HG03196 (cell line): ENCODE measurements at regions not wholly inside any gene's neighbourhood (a gene's known extent, or its start where the extent isn't known, plus 50 kb on each side); places are given as distances from the start of the nearest gene placed in this dataset.

Experiments
- ATAC-seq: cut with Tn5 transposase; IDR thresholded peaks from one replicate; pipeline ENCODE4 v1.9.1; 2021; ENCODE audit not compliant: unreplicated experiment

DNA sequence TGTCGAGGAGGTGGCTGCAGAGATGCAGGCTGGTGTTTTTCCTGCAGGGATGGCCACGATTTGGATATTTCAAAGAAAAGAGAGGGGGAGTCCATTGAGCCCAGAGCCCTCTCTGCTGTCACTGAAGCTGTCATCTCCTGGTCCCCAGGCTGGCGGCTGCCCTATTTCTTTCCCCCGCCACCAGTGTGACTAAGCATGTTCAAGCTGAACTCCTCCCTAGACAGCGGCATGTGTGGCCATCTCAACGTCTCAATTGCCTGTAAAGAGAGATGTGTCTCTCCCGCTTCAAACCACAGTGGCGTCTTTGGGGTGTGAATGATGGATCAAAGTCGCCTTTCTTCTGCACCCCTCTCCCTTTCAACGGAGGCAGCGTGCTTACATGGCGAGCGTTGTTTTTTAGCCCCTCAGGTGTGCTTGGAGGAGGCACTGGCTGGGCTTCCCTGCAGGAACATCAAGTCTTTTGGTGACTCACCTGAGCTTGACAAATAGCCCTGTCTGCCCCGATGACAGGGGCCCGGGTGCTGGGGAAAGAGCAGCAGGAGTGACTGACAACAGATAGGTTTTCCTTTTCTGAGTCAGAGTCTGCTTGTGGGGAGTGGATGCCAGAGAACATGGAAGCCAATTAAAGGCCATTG is 346.4 kb upstream of the AJAP1 start:
- ATAC-seq = no peak

DNA sequence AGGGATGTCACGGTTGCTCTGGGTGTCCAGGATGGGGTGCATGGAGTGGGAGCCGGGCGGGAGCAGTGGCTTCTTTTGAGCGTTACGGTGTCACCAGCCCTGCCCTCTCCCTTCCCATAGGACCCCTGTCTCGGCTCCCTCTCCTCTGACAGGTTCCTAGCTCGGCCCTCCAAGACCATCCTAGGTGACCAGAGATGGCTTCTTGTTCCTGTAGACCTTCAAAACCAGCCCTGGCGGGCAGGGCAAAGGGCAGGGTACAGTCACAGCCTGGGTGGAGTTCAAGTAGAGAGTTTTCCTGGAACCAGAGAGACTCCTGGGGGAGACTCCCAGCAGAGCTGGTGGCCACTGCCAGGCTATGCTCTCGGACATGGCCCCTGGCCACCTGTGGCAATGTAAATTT is 345.6 kb upstream of the AJAP1 start:
- no peak for ATAC-seq

DNA sequence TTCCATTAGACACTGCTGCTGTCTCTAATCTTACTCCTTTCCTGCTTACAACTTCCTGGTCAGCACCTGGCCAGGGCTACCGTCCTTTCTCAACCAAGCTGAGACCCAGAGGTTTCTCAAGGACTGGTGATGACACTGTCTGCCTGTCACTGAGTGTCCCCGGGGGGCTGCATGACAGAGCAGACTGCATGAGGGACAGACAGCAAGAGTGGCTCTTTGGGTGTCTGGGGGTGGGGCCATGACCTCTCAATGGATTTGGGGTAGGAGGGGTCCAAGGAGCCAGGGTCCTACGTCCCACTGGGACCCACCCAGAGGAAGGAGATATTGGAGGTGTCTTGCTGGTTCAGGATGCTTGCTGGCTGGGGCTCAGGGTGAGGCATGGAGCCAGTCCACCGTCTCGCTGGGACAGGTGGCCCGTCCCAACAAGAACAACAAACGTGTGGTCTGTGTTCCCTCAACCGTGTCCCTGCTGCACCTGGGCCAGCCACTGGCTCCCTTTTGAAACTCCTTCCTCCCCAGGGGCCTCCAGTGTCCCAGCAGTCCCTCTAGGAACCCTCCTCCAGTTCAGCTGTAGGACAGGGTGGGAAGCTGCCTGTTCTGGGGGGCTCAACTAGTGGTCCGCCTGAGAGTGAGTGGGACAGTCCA is 344.6 kb upstream of the AJAP1 start:
- ATAC-seq = no peak

DNA sequence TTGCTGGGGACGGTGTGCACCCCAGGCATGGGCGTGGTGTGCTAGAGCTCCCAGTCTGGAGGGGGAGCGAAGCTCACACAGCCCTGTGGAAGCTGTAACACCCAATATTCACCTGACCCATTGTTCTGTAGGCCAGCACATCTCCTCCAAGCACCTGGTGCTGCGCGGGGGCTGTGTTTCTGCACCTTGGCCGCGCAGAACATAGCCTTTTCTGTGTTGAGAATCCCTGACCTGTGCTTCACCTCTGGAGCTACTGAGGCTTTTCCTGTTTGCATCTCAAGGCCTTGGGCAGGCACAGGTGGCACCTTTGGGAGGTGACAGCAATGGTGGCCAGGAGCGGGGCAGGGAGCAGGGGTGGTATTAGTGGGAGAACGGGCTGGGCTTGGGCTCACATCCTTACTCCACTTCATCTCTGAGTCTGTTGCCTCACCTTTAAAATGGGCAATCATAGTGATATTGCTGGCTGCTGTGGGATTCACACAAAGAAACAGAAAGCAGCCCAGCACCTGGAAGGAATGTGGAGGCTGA is 343.9 kb upstream of the AJAP1 start:
- ATAC-seq = no peak

DNA sequence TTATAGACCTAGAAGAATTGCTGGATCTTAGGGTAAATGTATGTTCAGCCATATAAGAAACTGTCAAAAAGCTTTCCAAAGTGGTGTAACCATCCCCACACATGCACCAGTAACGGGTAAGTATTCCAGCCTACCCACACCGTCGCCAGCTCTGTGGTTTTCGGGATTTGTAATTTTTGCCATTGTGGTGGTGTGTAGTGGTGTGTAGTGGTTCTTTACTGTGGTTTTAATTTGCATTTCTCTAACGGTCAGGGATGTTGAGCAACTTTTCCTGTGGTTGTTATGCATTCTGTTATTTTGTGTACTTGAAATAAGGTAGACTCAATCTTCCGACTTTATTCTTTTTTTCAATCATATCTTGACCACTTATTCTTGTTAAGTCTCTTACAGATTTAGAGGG is 342.4 kb upstream of the AJAP1 start:
- no peak for ATAC-seq

DNA sequence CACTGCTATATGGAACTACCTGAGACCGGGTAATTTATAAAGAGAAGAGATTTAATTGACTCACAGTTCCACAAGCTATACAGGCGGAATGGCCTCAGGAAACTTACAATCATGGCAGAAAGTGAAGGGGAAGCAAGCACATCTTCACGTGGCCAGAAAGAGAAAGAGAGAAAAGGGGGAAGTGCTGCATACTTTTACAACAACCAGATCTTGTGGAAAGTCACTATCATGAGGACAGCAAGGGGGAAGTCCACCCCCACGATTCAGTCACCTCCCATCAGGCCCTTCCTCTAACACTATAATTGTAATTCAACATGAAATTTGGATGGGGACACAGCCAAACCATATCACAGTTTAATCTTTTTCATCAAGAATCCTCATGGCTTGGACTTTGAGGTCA is 339.2 kb upstream of the AJAP1 start:
- ATAC-seq = no peak

DNA sequence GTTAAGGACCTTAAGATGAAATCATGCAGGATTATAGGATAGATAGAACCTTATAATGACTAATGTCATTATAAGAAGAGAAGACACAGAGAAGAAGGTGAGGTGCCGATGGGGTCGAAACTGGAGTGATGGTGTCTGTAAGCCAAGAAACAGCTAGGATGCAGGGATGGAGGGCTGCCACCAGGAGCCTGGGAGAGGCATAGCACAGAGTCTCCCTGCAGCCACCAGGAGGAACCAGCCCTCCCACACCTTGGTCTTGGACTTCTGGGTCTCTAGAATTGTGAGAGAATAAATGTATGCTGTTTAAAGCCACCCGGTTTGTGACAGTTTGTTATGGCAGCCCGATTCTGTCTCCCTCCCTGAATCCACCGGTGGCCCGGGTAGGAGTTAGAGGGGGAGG is 337.2 kb upstream of the AJAP1 start:
- no peak for ATAC-seq

DNA sequence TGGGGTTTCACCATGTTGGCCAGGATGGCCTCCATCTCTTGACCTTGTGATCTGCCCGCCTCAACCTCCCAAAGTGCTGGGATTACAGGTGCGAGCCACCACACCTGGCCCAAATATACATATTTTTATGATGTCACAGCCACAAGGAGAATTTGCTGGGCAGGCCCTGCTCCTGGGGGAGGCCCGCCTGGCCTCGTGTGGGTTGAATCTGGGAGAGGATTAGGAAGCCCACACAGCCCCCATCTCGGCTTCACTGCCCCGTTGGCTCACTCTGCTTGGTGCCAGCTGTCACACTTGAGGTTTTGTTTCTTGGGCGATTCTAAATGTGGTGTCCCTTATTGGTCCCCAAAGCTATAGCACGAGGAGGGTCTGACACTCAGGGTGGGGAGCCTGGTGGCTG is 335.7 kb upstream of the AJAP1 start:
- no peak for ATAC-seq

DNA sequence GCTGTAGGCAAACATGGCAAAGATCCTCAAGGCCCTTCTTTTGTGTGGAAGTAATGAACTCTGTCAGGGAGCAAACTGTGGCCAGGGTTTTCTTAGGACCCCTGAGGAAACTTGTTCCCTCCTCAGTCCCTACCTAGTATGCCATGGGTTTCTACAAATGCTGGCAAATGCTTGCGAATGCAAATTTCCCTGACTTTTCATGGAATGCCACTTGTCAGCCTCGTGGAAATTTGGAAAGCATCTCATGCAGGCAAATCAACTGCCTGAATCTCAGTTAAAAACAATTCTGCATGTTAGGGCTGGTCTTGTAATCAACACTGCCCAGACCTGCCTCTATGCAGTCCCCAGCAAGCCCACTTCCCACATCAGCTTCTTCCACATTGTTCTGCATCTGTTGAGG is 334.9 kb upstream of the AJAP1 start:
- ATAC-seq = no peak

DNA sequence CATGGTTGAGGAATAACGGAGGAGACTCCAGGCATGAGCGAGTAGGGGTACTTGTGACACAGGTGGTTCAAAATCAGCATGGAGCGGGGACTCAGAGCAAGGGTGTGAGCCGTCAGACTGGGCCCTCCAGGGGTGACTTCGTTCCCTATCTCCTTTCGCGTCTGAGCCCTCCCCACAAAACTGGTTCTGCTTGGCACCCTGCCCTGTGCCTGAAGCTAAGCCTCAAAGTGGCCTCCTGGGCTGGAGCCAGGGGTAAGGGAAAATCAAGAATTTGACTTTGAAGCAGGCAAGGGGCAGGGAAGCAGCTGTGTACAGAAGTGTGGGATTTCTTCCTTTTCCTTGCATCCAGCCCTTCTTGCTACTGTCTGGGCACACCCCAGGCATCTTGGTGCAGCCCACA is 331.5 kb upstream of the AJAP1 start:
- ATAC-seq = no peak

DNA sequence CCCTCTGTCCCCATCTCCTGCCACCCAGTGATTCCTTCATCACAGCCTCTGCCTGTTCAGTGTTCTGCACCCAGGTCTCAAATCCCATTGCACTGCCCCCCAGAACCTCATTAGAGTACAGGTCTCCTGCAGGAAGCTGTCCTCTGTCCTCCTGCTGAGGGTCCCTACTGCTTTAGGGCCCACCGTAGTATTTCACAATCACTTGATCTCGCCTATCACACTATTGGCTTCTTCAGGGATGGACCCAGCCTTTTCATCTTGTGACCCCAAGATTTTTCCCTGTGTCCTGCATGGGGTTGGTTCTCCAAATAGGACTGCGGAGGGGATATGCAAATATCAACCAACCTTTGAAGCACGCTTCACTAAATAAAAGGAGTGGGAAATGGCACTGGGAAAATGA is 331.1 kb upstream of the AJAP1 start:
- ATAC-seq = no peak

DNA sequence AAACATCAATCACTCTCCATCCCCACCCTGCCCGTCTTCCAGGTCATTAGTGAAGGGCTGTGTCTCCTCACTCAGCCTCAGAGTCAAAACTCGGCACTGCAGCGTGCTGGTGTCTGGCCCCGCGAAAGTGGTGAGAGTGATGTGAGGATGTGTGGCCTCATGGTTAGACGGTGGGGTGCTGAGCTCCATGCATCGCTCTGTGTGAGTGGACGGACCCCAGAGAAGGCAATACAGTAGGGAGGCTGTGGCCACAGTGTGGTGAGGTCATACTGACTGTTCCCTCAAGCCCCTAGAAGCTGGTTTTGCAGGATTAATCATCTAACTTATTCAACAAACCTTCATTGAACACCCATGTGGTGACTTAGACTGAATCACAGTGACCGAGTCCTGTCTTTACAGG is 329.9 kb upstream of the AJAP1 start:
- no peak for ATAC-seq

DNA sequence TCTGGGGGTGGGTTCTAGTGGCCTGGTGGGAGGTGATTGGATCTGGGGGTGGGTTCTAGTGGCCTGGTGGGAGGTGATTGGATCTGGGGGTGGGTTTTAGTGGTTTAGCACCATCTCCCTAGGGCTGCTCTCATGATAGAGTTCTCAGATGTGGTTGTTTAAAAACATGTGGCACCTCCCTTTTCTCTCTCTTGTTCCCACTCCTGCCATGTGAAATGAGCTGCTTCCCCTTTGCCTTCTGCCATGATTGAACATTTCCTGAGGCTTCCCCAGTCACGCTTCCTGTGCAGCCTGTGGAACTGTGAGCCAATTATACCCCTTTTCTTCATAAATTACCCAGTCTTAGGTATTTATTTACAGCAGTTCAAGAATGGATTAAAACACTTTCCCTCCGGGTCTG is 327.3 kb upstream of the AJAP1 start:
- ATAC-seq = no peak

DNA sequence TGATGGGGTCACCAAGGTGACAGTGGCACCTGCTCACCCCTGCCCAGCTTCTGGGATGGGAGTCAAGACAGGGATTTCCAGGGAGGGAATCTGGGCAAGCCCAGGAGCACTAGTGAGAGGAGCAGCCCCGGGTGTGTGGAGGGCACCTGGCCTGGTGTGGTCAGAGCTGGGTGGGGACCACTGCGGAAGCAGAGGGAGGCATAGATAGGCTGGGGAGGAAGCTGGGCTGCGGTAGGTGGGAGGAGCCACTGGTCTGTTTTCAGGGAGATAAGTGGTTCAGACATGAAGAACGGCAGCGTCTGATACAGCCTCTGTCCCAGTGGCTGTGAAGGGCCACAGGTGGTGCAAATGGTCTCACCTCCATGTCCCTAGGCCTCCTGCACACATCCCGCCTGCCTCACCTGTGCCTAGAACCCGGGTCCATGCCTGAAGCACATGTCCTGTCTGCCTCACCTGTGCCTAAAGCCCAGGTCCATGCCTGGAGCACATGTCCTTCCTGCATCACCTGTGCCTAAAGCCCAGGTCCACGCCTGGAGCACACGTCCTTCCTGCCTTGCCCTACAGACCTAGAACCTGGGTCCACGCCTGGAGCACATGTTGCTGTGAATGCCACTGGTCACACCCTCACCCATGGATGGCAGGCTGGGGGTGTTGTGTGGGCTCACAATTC is 325.9 kb upstream of the AJAP1 start:
- ATAC-seq = no peak

DNA sequence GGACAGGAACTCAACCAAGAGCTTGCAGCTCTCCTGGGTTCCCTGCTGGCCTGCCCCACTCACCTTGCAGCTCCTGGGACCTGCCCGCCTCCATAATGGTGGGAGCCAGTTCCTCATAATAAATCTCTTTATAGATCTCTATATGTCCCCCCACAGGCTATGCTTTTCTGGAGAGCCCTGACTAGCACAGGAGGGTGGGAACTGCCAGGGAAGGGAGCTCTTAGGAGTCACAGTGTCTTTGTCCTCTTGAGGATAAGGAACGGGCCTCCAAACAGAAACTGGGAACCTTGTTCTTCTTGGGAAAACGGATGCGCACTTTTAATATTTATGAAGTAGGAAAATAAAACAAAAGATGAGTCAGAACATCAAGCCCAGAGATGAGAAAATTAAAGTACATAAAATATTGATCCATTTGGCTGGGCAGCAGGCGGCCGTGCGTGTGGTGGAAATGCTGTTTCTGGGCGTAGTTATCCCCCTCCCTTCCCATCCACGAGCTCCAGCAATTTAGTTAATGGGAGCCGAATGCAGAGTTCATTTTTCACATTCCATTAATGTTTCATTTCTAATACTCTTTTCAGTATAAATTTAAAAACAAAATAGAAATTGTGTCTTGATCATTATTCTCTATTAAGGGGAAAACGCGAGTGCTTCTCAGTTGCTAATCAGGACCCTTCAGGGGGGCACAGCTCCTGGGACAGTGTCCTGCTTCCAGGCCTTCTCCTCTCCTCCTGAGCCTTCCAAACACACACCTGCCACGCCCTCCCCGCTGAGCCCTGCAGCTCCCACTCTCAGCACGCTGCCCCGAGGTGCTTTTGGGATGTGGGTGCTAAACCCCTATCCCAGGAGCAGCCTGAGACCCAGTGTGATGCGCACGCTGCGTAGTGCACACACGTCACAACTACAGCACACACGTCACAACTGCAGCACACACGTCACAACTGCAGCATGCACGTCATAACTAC is 323.3 kb upstream of the AJAP1 start:
- ATAC-seq = no peak

DNA sequence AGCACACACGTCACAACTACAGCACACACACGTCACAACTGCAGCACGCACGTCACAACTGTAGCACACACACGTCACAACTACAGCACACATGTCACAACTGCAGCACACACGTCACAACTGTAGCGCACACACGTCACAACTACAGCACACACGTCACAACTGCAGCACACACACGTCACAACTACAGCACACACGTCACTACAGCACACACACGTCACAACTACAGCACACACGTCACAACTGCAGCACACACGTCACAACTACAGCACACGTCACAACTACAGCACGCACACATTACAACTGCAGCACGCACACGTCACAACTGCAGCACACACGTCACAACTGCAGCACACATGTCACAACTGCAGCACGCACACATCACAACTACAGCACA is 322.6 kb upstream of the AJAP1 start:
- ATAC-seq = no peak

DNA sequence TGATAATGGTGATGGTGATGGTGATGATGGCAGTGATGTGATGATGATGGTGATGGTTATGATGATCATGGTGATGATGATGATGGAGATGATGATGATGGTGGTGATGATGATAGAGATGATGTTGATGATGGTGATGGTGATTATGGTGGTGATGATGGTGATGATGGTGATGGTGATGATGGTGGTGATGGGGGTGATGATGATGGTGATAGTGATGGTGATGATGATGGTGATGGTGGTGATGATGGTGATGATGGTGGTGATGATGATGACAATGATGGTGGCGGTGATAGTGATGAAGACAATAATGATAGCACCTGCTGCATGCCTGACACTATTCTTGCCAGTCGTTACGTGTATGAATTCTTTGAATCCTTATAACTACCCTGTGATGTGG is 317.9 kb upstream of the AJAP1 start:
- no peak for ATAC-seq

DNA sequence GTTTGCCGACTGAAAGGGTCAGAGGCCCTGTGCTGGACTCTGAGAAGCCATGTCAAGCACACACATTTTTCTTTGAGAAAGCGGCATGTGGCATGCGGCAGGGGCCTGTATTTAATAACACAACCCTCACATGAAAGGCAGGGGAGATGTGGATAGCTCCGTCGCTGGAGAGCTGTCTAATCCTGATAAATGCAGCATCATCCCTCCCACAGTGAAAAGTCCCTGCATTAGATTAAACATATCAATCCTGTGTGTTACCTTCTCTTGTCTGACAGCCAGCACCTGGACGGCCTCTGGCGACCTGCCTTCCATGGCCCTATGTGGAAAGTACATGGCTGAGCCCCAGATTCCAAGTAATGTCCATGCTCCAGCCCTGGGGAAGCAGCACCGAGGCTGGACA is 313.0 kb upstream of the AJAP1 start:
- no peak for ATAC-seq

DNA sequence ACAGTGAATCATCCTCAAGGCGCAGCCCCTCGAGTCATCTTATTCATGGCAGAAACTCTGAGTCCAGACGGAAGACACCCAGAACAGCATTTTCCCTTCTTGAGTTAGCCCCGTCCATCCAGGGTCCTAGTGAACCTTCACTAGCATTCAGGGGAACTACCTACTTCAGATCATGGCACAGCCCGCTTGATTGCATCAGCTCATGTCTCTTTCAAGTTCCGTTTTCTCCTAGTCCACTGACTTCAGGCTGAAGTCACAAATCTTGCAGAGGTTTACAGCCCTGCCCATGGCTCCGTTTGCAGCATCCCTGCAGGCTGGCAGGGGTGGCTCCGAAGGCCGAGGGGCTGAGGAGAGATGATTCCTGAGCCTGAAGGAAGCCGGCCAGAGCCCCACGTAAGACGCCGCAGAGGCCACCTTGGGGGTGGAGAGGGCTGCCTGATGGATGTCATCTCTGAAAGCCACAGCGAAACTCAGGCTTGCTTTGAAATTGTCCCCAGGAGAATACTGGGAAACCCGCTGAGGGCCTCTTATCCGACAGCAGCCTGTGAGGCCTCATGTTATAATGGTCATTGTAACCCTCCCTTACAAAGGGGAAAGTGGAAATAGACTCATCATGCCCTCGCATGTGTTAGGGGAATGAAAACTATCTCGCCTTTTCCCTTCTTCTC is 310.2 kb upstream of the AJAP1 start:
- ATAC-seq = no peak

DNA sequence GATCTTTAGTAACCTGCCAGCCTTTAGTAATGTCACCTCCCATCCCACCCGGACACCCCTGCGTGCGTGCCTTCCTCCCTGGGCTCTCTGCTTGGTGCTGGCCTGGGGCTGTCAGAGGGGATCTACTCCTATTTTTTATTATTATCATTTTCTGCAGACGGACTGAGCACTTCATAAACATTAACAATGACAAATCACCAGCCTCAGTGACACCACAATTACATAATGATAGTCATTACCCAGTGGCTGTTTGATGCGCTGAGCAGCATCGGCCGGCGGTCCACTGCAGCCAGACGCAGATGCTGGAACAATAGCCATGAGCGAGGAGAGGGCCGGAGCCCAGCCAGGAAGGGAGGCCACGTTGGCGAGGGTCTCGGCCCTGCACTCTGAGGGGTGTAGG is 309.3 kb upstream of the AJAP1 start:
- no peak for ATAC-seq

DNA sequence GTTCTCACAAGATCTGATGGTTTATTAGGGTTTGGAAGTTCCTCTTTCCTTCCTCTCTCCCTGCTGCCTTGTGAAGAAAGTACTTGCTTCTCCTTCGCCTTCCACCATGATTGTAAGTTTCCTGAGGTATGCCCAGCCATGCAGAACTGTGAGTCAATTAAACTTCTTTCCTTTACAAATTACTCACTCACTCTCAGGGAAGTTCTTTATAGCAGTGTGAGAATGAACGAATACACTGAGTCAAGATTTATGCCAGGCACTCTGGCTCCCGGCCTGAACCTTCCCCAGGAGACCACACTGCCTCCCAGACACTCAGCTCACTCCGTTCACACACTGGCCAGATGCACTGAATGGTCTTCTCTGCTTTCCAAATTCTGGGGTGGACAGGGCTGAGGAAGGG is 308.3 kb upstream of the AJAP1 start:
- no peak for ATAC-seq
